Neutrophil (primary cell): ENCODE measurements at regions not wholly inside any gene's neighbourhood (a gene's known extent, or its start where the extent isn't known, plus 50 kb on each side); places are given as distances from the start of the nearest gene placed in this dataset.

ENCODE experiments used
- H3K27ac ChIP-seq: fragments of 200-600 bp; sonication (generic); 2 replicates; pipeline ENCODE4 v1.5.1; 2016; ENCODE audit warnings: mild to moderate bottlenecking, moderate library complexity
- H3K27me3 ChIP-seq: fragments of 200-600 bp; sonication (generic); 2 replicates; pipeline ENCODE4 v1.6.0; 2016; ENCODE audit warnings: mild to moderate bottlenecking
- H3K36me3 ChIP-seq: fragments of 200-600 bp; sonication (generic); 2 replicates; pipeline ENCODE4 v1.5.1; 2017
- H3K4me1 ChIP-seq, 2 experiments: fragments of 200-600 bp in 1 of 2; sonication (generic) in 1 of 2; 1 replicate in 1 of 2; 2 replicates in 1 of 2; pipeline versions ENCODE4 v1.5.1 to v1.6.1; 2013 to 2016; ENCODE audit warnings: low read depth in 1 of 2, low read length in 1 of 2, mild to moderate bottlenecking in 1 of 2, moderate library complexity in 1 of 2; ENCODE audit not compliant: control insufficient read depth in 1 of 2, insufficient read depth in 1 of 2
- H3K4me3 ChIP-seq, 2 experiments: fragments of 200-600 bp in 1 of 2; sonication (generic) in 1 of 2; 1 replicate in 1 of 2; 2 replicates in 1 of 2; pipeline ENCODE4 v1.5.1; 2013 to 2016; ENCODE audit warnings: low read depth in 1 of 2, low read length in 1 of 2, mild to moderate bottlenecking in 1 of 2, moderate library complexity in 1 of 2
- H3K9me3 ChIP-seq: fragments of 200-600 bp; sonication (generic); 2 replicates; pipeline ENCODE4 v1.5.1; 2016
- TF ChIP-seq, protein P1 (sequence below): fragments of 200-600 bp; sonication (generic); IDR thresholded peaks from 2 replicates; pipeline ENCODE4 v1.5.1; 2016; ENCODE audit warnings: antibody characterized with exemption

DNA sequence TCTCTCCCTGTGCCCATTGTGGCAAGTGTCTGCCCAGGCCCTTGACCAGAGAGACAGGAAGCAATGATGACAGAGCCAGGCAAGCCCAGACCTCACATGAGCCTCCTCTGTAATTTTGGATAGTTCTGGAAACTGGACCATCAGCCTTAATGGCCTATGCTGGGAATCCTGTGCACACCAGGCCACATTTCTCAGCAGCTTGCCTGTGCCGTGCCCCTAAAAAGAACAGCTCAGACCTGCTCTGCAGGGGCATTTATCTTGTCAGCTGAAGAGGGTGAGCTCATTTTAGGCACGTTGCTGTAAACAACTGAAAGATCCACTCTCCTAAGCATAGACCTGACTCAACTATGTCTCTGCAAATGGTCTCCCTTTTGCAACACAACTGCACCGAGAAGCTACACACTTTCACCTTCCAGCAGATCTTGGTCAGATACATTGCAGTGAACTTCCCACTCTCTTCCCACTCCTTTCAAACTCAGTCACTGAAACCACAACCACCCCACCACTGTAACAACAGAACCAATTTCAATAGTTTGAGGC is 53.5 kb upstream of the BACH1 start:
- H3K27ac ChIP-seq: peak overlapping the region; percentile 30
- no peaks in the 10 kb centered on the region for H3K27me3 ChIP-seq
- TF ChIP-seq, protein P1, sequence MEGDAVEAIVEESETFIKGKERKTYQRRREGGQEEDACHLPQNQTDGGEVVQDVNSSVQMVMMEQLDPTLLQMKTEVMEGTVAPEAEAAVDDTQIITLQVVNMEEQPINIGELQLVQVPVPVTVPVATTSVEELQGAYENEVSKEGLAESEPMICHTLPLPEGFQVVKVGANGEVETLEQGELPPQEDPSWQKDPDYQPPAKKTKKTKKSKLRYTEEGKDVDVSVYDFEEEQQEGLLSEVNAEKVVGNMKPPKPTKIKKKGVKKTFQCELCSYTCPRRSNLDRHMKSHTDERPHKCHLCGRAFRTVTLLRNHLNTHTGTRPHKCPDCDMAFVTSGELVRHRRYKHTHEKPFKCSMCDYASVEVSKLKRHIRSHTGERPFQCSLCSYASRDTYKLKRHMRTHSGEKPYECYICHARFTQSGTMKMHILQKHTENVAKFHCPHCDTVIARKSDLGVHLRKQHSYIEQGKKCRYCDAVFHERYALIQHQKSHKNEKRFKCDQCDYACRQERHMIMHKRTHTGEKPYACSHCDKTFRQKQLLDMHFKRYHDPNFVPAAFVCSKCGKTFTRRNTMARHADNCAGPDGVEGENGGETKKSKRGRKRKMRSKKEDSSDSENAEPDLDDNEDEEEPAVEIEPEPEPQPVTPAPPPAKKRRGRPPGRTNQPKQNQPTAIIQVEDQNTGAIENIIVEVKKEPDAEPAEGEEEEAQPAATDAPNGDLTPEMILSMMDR: no peak
- H3K4me3 ChIP-seq: no peak overlapping the region
- H3K4me1 ChIP-seq: peaks cover 8 to 12% of the 10 kb centered on the region in 2 experiments
- H3K36me3 ChIP-seq: no peaks in the 10 kb centered on the region
- H3K9me3 ChIP-seq: no peaks in the 10 kb centered on the region

DNA sequence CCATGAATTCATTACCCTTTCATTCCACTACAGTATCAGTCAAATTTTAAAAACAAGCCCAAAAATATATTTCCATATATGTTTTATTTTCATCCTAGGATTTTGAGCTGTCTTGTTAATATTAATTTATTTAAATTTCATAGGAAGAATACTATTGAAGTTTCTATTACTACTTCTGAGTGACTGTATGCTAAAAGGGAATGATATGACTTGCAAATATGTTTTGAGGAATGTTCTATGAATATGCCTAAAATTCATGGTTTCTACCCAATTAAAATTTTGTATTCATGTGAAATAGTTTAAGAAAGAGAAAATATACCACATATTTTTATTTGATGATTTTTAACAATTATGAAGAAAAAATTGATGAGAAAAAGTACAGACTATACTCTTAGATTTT is 52.9 kb upstream of the BACH1 start:
- no peaks in the 10 kb centered on the region for H3K9me3 ChIP-seq
- peaks cover 8 to 12% of the 10 kb centered on the region in 2 experiments for H3K4me1 ChIP-seq
- H3K27ac ChIP-seq: no peak overlapping the region
- H3K27me3 ChIP-seq: no peaks in the 10 kb centered on the region
- no peak overlapping the region for H3K4me3 ChIP-seq
- TF ChIP-seq, protein P1: no peak
- H3K36me3 ChIP-seq: no peaks in the 10 kb centered on the region

DNA sequence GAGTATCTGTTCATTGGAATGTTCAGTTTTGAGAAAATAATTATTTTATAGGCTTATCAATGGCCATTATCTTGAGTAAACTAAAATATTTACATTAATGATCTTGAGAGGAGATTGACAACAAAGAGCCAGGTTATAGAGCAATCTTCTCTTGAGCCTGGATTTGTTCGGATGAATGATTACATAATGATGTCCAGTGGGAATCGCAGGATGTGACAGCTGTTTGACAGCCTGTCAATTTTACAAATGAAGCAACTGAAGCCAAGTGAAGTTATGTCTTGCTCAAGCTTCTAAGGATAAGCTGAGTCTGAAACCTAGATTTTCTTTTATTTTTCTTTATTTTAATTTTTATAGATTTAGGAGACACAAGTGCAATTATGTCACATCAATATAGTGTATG is 52.1 kb upstream of the BACH1 start:
- no peaks in the 10 kb centered on the region for H3K9me3 ChIP-seq
- TF ChIP-seq, protein P1: no peak
- peaks cover 8 to 12% of the 10 kb centered on the region in 2 experiments for H3K4me1 ChIP-seq
- no peaks in the 10 kb centered on the region for H3K27me3 ChIP-seq
- H3K36me3 ChIP-seq: no peaks in the 10 kb centered on the region
- H3K4me3 ChIP-seq: no peak overlapping the region
- no peak overlapping the region for H3K27ac ChIP-seq

- TF ChIP-seq, protein P1: no peak
- Histone ChIP-seq H3K4me1 (peaks cover 8 to 12% of the 10 kb centered on the region in 2 experiments), H3K27ac (no peak overlapping the region), H3K27me3 (no peaks in the 10 kb centered on the region), H3K4me3 (no peak overlapping the region), H3K36me3 (no peaks in the 10 kb centered on the region), H3K9me3 (no peaks in the 10 kb centered on the region)
Observed at GRCh38 chr21:29248124-29248523, 50.6 kb upstream of the BACH1 start.
